ENCODE measurements at regions not wholly inside any gene's neighbourhood (a gene's known extent, or its start where the extent isn't known, plus 50 kb on each side); places are given as distances from the start of the nearest gene placed in this dataset.
"Not testable (repeated sequence)": the region's sequence is repeated elsewhere in the genome, so short reads cannot be mapped to it uniquely, and the experiment has no call there.

- no peak for DNase-seq
Measured at GRCh38 chr7:130789436-130789835, 55.4 kb upstream of the KLF14 start.

- DNase-seq, result no peak
Measured at GRCh38 chr7:130791746-130792145, 57.7 kb upstream of the KLF14 start.

GRCh38 chr7:130793855-130794618 lies 60.0 kb upstream of the KLF14 start:
- DNase-seq, result no peak

GRCh38 chr7:130794619-130794922 lies 60.6 kb upstream of the KLF14 start:
- no peak for DNase-seq

- not testable (repeated sequence) for DNase-seq
Measured at GRCh38 chr7:130796425-130796824, 62.4 kb upstream of the KLF14 start.

- DNase-seq, result no peak
Measured at GRCh38 chr7:130803127-130803526, 69.1 kb upstream of the KLF14 start.

GRCh38 chr7:130804220-130804619 lies 70.2 kb upstream of the KLF14 start:
- no peak for DNase-seq

GRCh38 chr7:130812819-130813218 lies 78.8 kb upstream of the KLF14 start:
- not testable (repeated sequence) for DNase-seq

- DNase-seq, result no peak
Measured at GRCh38 chr7:130814778-130815335, 80.8 kb upstream of the KLF14 start.

- DNase-seq, result no peak
Measured at GRCh38 chr7:130818056-130818455, 84.0 kb upstream of the KLF14 start.

GRCh38 chr7:130821864-130822263 lies 87.9 kb upstream of the KLF14 start:
- no peak for DNase-seq

- no peak for DNase-seq
Measured at GRCh38 chr7:130822642-130823041, 88.6 kb upstream of the KLF14 start.

GRCh38 chr7:130823060-130823459 lies 89.1 kb upstream of the KLF14 start:
- no peak for DNase-seq

GRCh38 chr7:130825819-130826218 lies 91.8 kb upstream of the KLF14 start:
- DNase-seq, result no peak

GRCh38 chr7:130829415-130829814 lies 95.4 kb upstream of the KLF14 start:
- DNase-seq, result no peak

GRCh38 chr7:130831322-130831721 lies 97.3 kb upstream of the KLF14 start:
- no peak for DNase-seq

GRCh38 chr7:130831817-130832481 lies 97.9 kb upstream of the KLF14 start:
- DNase-seq, result no peak

GRCh38 chr7:130838738-130839137 lies 104.7 kb upstream of the KLF14 start:
- no peak for DNase-seq

- no peak for DNase-seq
Measured at GRCh38 chr7:130840599-130840998, 106.6 kb upstream of the KLF14 start.

- no peak for DNase-seq
Measured at GRCh38 chr7:130841416-130841815, 107.4 kb upstream of the KLF14 start.

GRCh38 chr7:130843703-130844102 lies 109.7 kb upstream of the KLF14 start:
- DNase-seq, result no peak

- DNase-seq, result no peak
Measured at GRCh38 chr7:130844811-130845580, 111.0 kb upstream of the KLF14 start.

GRCh38 chr7:130845581-130846085 lies 111.6 kb upstream of the KLF14 start:
- no peak for DNase-seq

Measured in stimulated activated CD4-positive, alpha-beta T cell treated with anti-CD3 and anti-CD28 coated beads, Interleukin-2, amount 100 ng/mL, for 48 hours (primary cell).